Pancreas (tissue), 10 donors: ENCODE measurements at regions not wholly inside any gene's neighbourhood (a gene's known extent, or its start where the extent isn't known, plus 50 kb on each side); places are given as distances from the start of the nearest gene placed in this dataset.
"Not testable (repeated sequence)": the region's sequence is repeated elsewhere in the genome, so short reads cannot be mapped to it uniquely, and the experiment has no call there.

ENCODE experiments used
- ATAC-seq, 4 donors: fragments of 200-7000 bp; cut with Tn5 transposase; one replicate each; pipeline versions ENCODE4 v1.8.0 to v1.9.1; 2020; ENCODE audit warnings: mild to moderate bottlenecking in 4 of 4, moderate library complexity in 4 of 4
- DNase-seq, 6 donors: peaks; one replicate each; pipeline ENCODE4 v3.0.0-alpha.2; 2020
- FAIRE-seq: peaks from 2 replicates; lab custom pipeline; 2012; peaks lifted over from hg19 to GRCh38; lab: Jason Lieb, UNC
- H3K27ac ChIP-seq, 4 donors: fragments of 200-600 bp; sonication (generic); 1 replicate in 3 of 4; 2 replicates in 1 of 4; pipeline versions ENCODE4 v1.5.0 to v1.8.0; 2020
- H3K27me3 ChIP-seq, 4 donors: fragments of 200-600 bp; one replicate each; pipeline ENCODE4 v1.8.0; 2021
- H3K36me3 ChIP-seq, 3 donors: fragments of 200-600 bp; sonication (generic) in 1 of 3; one replicate each; pipeline versions ENCODE4 v1.5.0 to v1.8.0; 2020 to 2021
- H3K4me1 ChIP-seq, 3 donors: fragments of 200-600 bp; one replicate each; pipeline ENCODE4 v1.8.0; 2021
- H3K4me3 ChIP-seq, 4 donors: fragments of 200-600 bp; sonication (generic) in 2 of 4; one replicate each; pipeline versions ENCODE4 v1.5.0 to v1.8.0; 2020 to 2021
- H3K9me3 ChIP-seq, 4 donors: fragments of 200-600 bp; one replicate each; pipeline ENCODE4 v1.8.0; 2021
- CTCF ChIP-seq, 4 donors: fragments of 200-600 bp; sonication (generic) in 3 of 4; IDR thresholded peaks; one replicate each; pipeline versions ENCODE4 v1.5.0 to v1.8.0; 2021; ENCODE audit warnings: antibody characterized with exemption in 4 of 4
- WGBS, 2 donors: extraction: QIAGEN DNeasy Blood & Tissue Kit; methylation state at CpG; one replicate each; pipeline ENCODE4 v1.1.7; 2013; 5-methylcytosine and 5-hydroxymethylcytosine counted together
- intact Hi-C, 3 donors: fragments of 100-400 bp; cut with DNase I; formaldehyde crosslinking; loops; one replicate each; pipeline versions ENCODE4 v1.11.1 to v1.14.2; 2022
- donor health status: healthy with polysubstance abuse.
- donor health status: DM: no; HTN: no; CAD: no; lungs with moderate emphysema.
- donor health status: DM: no; HTN: no; CAD: no.
- donor health status: control.
- donor health status: control.
- donor health status: Bipolar disorder and iron deficiency.
- donor health status: DM: yes; HTN: yes; CAD: no.
- donor health status: DM: no; HTN: no; CAD: no.
- donor health status: DM: no; HTN: no; CAD: no.
- donor health status: DM: yes; HTN: yes; CAD: no.

- Histone ChIP-seq H3K4me3 (no peak overlapping the region), H3K36me3 (no peaks in the 10 kb centered on the region), H3K27ac (no peak overlapping the region), H3K27me3 (no peaks in the 10 kb centered on the region), H3K4me1 (no peaks in the 10 kb centered on the region), H3K9me3 (no peaks in the 10 kb centered on the region)
- FAIRE-seq (no peak), ATAC-seq (no peak), DNase-seq (no peak)
- intact Hi-C loops, result no loop called here
- 79 to 82% methylated on average over 9 of the region's 9 CpGs for WGBS, 2 donors
- TF ChIP-seq CTCF (IDR thresholded peaks at IDR 0.05), result no peak
Measured at GRCh38 chr11:116329354-116330090, 443.3 kb downstream of the BUD13 start.

GRCh38 chr11:116328851-116329250, 443.9 kb downstream of the BUD13 start:
- H3K27ac ChIP-seq, result no peak overlapping the region
- intact Hi-C loops, result no loop called here
- no peak for FAIRE-seq

GRCh38 chr11:116328391-116328790, 444.4 kb downstream of the BUD13 start:
- H3K27ac ChIP-seq, result no peak overlapping the region
- no peak for DNase-seq
- 64 to 68% methylated on average over 4 of the region's 4 CpGs for WGBS, 2 donors
- H3K36me3 ChIP-seq, result no peaks in the 10 kb centered on the region
- H3K4me3 ChIP-seq, result no peak overlapping the region
- no peaks in the 10 kb centered on the region for H3K4me1 ChIP-seq
- TF ChIP-seq CTCF (IDR thresholded peaks at IDR 0.05), result no peak
- no peak for FAIRE-seq
- no peaks in the 10 kb centered on the region for H3K27me3 ChIP-seq
- H3K9me3 ChIP-seq, result no peaks in the 10 kb centered on the region
- ATAC-seq, result no peak
- intact Hi-C loops, result no loop called here

More at GRCh38 chr11:116328851-116329250, 443.9 kb downstream of the BUD13 start:
- no peaks in the 10 kb centered on the region for H3K36me3 ChIP-seq
- DNase-seq (no peak), ATAC-seq (no peak)
- no peaks in the 10 kb centered on the region for H3K27me3 ChIP-seq
- TF ChIP-seq CTCF (IDR thresholded peaks at IDR 0.05), result no peak
- 67 to 81% methylated on average over 3 of the region's 3 CpGs for WGBS, 2 donors
- no peaks in the 10 kb centered on the region for H3K9me3 ChIP-seq
- H3K4me1 ChIP-seq, result no peaks in the 10 kb centered on the region
- H3K4me3 ChIP-seq, result no peak overlapping the region

GRCh38 chr11:116326146-116326545, 446.6 kb downstream of the BUD13 start:
- 70 to 73% methylated on average over 2 of the region's 2 CpGs for WGBS, 2 donors
- H3K36me3 ChIP-seq, result no peaks in the 10 kb centered on the region
- H3K27me3 ChIP-seq, result no peaks in the 10 kb centered on the region
- no peak for DNase-seq
- no peak for TF ChIP-seq CTCF (IDR thresholded peaks at IDR 0.05)
- FAIRE-seq, result no peak
- no peaks in the 10 kb centered on the region for H3K4me1 ChIP-seq
- intact Hi-C loops, result no loop called here
- no peak overlapping the region for H3K4me3 ChIP-seq
- no peak overlapping the region for H3K27ac ChIP-seq
- no peak for ATAC-seq
- no peaks in the 10 kb centered on the region for H3K9me3 ChIP-seq

- Histone ChIP-seq H3K9me3 (no peaks in the 10 kb centered on the region), H3K4me3 (no peak overlapping the region), H3K27me3 (no peaks in the 10 kb centered on the region), H3K36me3 (no peaks in the 10 kb centered on the region), H3K27ac (no peak overlapping the region), H3K4me1 (no peaks in the 10 kb centered on the region)
- TF ChIP-seq CTCF (IDR thresholded peaks at IDR 0.05), result no peak
- FAIRE-seq (no peak), ATAC-seq (no peak), DNase-seq (no peak)
- intact Hi-C loops, result no loop called here
- WGBS, 2 donors, result 45 to 46% methylated on average over 3 of the region's 3 CpGs
Measured at GRCh38 chr11:116325247-116325646, 447.5 kb downstream of the BUD13 start.

GRCh38 chr11:116324077-116324476, 448.7 kb downstream of the BUD13 start:
- H3K4me3 ChIP-seq, H3K27ac ChIP-seq, ATAC-seq, DNase-seq, H3K4me1 ChIP-seq, H3K9me3 ChIP-seq, FAIRE-seq, H3K27me3 ChIP-seq, H3K36me3 ChIP-seq, intact Hi-C loops: not testable (repeated sequence)
- WGBS, 2 donors, result 87 to 88% methylated on average over 6 of the region's 6 CpGs
